Liver (tissue), 8 donors: ENCODE measurements at regions not wholly inside any gene's neighbourhood (a gene's known extent, or its start where the extent isn't known, plus 50 kb on each side); places are given as distances from the start of the nearest gene placed in this dataset.

Experiments used
- DNase-seq: peaks from one replicate; pipeline ENCODE4 v3.0.0-alpha.2; 2017; ENCODE audit warnings: low spot score
- H3K27ac ChIP-seq, 2 donors: one replicate each; pipeline ENCODE4 v1.7.0; 2013; ENCODE audit warnings: inconsistent platforms in 2 of 2, low read length in 2 of 2, control low read depth in 1 of 2, low read depth in 1 of 2, mild to moderate bottlenecking in 1 of 2
- H3K27me3 ChIP-seq, 4 donors: one replicate each; pipeline versions ENCODE4 v1.6.1 to v1.7.0; 2013; ENCODE audit warnings: low read length in 3 of 4, inconsistent platforms in 1 of 4, mild to moderate bottlenecking in 1 of 4, moderate library complexity in 1 of 4; ENCODE audit not compliant: control insufficient read depth in 4 of 4, insufficient read depth in 4 of 4
- H3K36me3 ChIP-seq, 4 donors: one replicate each; pipeline versions ENCODE4 v1.6.1 to v1.7.0; 2013; ENCODE audit warnings: low read length in 3 of 4, mild to moderate bottlenecking in 3 of 4, low read depth in 1 of 4, moderate library complexity in 1 of 4; ENCODE audit not compliant: control insufficient read depth in 4 of 4, insufficient read depth in 3 of 4
- H3K4me1 ChIP-seq, 4 donors: one replicate each; pipeline versions ENCODE4 v1.6.1 to v1.7.0; 2013; ENCODE audit warnings: low read length in 3 of 4, mild to moderate bottlenecking in 3 of 4, moderate library complexity in 1 of 4; ENCODE audit not compliant: control insufficient read depth in 4 of 4, insufficient read depth in 4 of 4
- H3K4me3 ChIP-seq, 3 donors: one replicate each; pipeline versions ENCODE4 v1.6.1 to v1.7.0; 2013; ENCODE audit warnings: low read length in 3 of 3, control low read depth in 1 of 3, low read depth in 1 of 3, mild to moderate bottlenecking in 1 of 3
- H3K9ac ChIP-seq, 2 donors: one replicate each; pipeline ENCODE4 v1.7.0; 2013; ENCODE audit warnings: low read length in 2 of 2, mild to moderate bottlenecking in 2 of 2, moderate library complexity in 2 of 2, control low read depth in 1 of 2, low read depth in 1 of 2
- H3K9me3 ChIP-seq, 4 donors: one replicate each; pipeline versions ENCODE4 v1.6.1 to v1.7.0; 2013; ENCODE audit warnings: low read length in 3 of 4; ENCODE audit not compliant: control insufficient read depth in 4 of 4
- EGR1 ChIP-seq, 2 donors: IDR thresholded peaks; 2 replicates each; pipeline ENCODE4 v1.6.1; 2016 to 2018; ENCODE audit warnings: antibody characterized with exemption in 2 of 2, low read depth in 2 of 2
- FOXA1 ChIP-seq: IDR thresholded peaks from 2 replicates; pipeline ENCODE4 v1.6.1; 2016; ENCODE audit warnings: antibody characterized with exemption
- FOXA2 ChIP-seq: IDR thresholded peaks from 2 replicates; pipeline ENCODE4 v1.6.1; 2016; ENCODE audit warnings: antibody characterized with exemption
- GABPA ChIP-seq, 2 donors: IDR thresholded peaks in 1 of 2; conservative IDR thresholded peaks in 1 of 2; 2 replicates each; pipeline ENCODE4 v1.6.1; 2016; ENCODE audit warnings: antibody characterized with exemption in 2 of 2, mild to moderate bottlenecking in 1 of 2, moderate library complexity in 1 of 2
- HNF4A ChIP-seq, 2 donors: conservative IDR thresholded peaks; 2 replicates each; pipeline ENCODE4 v1.6.1; 2016; ENCODE audit warnings: antibody characterized with exemption in 2 of 2, mild to moderate bottlenecking in 2 of 2
- HNF4G ChIP-seq: IDR thresholded peaks from 2 replicates; pipeline ENCODE4 v1.6.1; 2016; ENCODE audit warnings: antibody characterized with exemption
- JUND ChIP-seq, 2 donors: IDR thresholded peaks; 2 replicates each; pipeline ENCODE4 v1.6.1; 2016; ENCODE audit warnings: antibody characterized with exemption in 2 of 2
- NR2F2 ChIP-seq: IDR thresholded peaks from 2 replicates; pipeline ENCODE4 v1.6.1; 2016; ENCODE audit warnings: antibody characterized with exemption
- RAD21 ChIP-seq, 2 donors: IDR thresholded peaks; 2 replicates each; pipeline ENCODE4 v1.6.1; 2016; ENCODE audit warnings: antibody characterized with exemption in 2 of 2, mild to moderate bottlenecking in 2 of 2
- RXRA ChIP-seq, 2 donors: IDR thresholded peaks; 2 replicates each; pipeline ENCODE4 v1.6.1; 2017 to 2018; ENCODE audit warnings: antibody characterized with exemption in 2 of 2, mild to moderate bottlenecking in 1 of 2
- SP1 ChIP-seq: IDR thresholded peaks from 2 replicates; pipeline ENCODE4 v1.6.1; 2018; ENCODE audit warnings: antibody characterized with exemption, mild to moderate bottlenecking
- TAF1 ChIP-seq: conservative IDR thresholded peaks from 2 replicates; pipeline ENCODE4 v1.6.1; 2016; ENCODE audit warnings: antibody characterized with exemption, mild to moderate bottlenecking
- YY1 ChIP-seq: IDR thresholded peaks from 2 replicates; pipeline ENCODE4 v1.6.1; 2016; ENCODE audit warnings: antibody characterized with exemption, mild to moderate bottlenecking
- WGBS: extraction: QIAGEN DNeasy Blood & Tissue Kit; methylation state at CpG from one replicate; pipeline ENCODE4 v1.1.7; 2013; 5-methylcytosine and 5-hydroxymethylcytosine counted together
- TF ChIP-seq, protein P1 (sequence below): IDR thresholded peaks from 2 replicates; pipeline ENCODE4 v1.6.1; 2016; ENCODE audit warnings: antibody characterized with exemption
- TF ChIP-seq, protein P2 (sequence below): fragments of 150-350 bp; IDR thresholded peaks from 2 replicates; pipeline ENCODE4 v1.5.1; 2017; ENCODE audit warnings: improper control_type of control experiment, low read depth, low read length; ENCODE audit not compliant: missing input control
- TF ChIP-seq, protein P3 (sequence below): IDR thresholded peaks from 2 replicates; pipeline ENCODE4 v1.6.1; 2016; ENCODE audit warnings: antibody characterized with exemption
- TF ChIP-seq, protein P4 (sequence below): IDR thresholded peaks from 2 replicates; pipeline ENCODE4 v1.6.1; 2016; ENCODE audit warnings: antibody characterized with exemption, mild to moderate bottlenecking
- TF ChIP-seq, protein P5 (sequence below): IDR thresholded peaks from 2 replicates; pipeline ENCODE4 v1.6.1; 2016; ENCODE audit warnings: antibody characterized with exemption
- donor health status: healthy.
- donor health status: healthy.
- donor health status: healthy.
- donor health status: healthy.
- donor health status: healthy.

DNA sequence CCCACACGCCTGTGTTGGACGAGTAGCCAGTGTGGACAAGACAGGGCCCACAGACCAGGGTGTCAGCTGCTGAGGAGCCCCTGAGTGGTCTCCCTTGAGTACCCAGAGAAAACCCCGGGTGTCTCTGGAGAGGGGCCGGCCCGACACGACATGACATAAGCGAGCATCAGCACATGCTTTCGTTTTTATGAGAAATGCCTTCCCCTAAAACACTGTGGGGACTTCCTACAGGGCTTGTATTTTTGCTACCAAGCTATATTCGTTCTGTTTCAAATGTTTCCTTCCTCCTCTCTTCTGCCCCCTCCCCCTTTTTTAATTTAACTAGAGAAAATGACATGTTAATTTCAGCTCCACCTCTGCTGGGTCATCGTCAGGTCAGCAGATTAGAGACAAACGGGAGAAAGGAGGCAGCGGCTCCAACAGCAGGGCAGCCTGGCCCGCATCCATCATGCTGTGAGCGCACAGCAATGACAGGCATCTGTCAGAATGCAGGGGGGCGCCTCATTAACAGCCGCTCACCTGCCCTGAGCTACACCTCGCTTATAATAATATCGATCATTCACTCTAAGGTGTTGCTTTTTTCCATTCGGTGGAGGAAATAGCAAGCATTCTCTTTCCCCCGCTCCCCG, 286.2 kb downstream of the ZNF516 start:
- peaks cover 0 to 7% (median 0%) of the 10 kb centered on the region in 4 donors for H3K27me3 ChIP-seq
- 40% methylated on average over 21 of the region's 21 CpGs for WGBS
- H3K9ac ChIP-seq = no peak overlapping the region
- no peaks in the 10 kb centered on the region for H3K9me3 ChIP-seq
- no peak overlapping the region for H3K4me3 ChIP-seq
- no peak for TF ChIP-seq FOXA1
- TF ChIP-seq NR2F2 = no peak
- TF ChIP-seq, protein P1, sequence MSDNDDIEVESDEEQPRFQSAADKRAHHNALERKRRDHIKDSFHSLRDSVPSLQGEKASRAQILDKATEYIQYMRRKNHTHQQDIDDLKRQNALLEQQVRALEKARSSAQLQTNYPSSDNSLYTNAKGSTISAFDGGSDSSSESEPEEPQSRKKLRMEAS = no peak
- TF ChIP-seq HNF4A (conservative IDR thresholded peaks at IDR 0.05) = no peak
- TF ChIP-seq EGR1 (IDR thresholded peaks at IDR 0.05; ENCODE audit: low read depth in 2 of 2) = no peak
- TF ChIP-seq GABPA (IDR thresholded peaks at IDR 0.05 in 1 of 2, conservative IDR thresholded peaks at IDR 0.05 in 1 of 2) = no peak
- TF ChIP-seq, protein P2, sequence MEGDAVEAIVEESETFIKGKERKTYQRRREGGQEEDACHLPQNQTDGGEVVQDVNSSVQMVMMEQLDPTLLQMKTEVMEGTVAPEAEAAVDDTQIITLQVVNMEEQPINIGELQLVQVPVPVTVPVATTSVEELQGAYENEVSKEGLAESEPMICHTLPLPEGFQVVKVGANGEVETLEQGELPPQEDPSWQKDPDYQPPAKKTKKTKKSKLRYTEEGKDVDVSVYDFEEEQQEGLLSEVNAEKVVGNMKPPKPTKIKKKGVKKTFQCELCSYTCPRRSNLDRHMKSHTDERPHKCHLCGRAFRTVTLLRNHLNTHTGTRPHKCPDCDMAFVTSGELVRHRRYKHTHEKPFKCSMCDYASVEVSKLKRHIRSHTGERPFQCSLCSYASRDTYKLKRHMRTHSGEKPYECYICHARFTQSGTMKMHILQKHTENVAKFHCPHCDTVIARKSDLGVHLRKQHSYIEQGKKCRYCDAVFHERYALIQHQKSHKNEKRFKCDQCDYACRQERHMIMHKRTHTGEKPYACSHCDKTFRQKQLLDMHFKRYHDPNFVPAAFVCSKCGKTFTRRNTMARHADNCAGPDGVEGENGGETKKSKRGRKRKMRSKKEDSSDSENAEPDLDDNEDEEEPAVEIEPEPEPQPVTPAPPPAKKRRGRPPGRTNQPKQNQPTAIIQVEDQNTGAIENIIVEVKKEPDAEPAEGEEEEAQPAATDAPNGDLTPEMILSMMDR = no peak
- TF ChIP-seq YY1 = no peak
- no peak for TF ChIP-seq FOXA2
- no peak for TF ChIP-seq HNF4G
- no peak for TF ChIP-seq TAF1
- TF ChIP-seq RXRA (IDR thresholded peaks at IDR 0.05) = no peak
- no peak for TF ChIP-seq JUND (IDR thresholded peaks at IDR 0.05)
- TF ChIP-seq, protein P3, sequence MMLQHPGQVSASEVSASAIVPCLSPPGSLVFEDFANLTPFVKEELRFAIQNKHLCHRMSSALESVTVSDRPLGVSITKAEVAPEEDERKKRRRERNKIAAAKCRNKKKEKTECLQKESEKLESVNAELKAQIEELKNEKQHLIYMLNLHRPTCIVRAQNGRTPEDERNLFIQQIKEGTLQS = no peak
- TF ChIP-seq, protein P4, sequence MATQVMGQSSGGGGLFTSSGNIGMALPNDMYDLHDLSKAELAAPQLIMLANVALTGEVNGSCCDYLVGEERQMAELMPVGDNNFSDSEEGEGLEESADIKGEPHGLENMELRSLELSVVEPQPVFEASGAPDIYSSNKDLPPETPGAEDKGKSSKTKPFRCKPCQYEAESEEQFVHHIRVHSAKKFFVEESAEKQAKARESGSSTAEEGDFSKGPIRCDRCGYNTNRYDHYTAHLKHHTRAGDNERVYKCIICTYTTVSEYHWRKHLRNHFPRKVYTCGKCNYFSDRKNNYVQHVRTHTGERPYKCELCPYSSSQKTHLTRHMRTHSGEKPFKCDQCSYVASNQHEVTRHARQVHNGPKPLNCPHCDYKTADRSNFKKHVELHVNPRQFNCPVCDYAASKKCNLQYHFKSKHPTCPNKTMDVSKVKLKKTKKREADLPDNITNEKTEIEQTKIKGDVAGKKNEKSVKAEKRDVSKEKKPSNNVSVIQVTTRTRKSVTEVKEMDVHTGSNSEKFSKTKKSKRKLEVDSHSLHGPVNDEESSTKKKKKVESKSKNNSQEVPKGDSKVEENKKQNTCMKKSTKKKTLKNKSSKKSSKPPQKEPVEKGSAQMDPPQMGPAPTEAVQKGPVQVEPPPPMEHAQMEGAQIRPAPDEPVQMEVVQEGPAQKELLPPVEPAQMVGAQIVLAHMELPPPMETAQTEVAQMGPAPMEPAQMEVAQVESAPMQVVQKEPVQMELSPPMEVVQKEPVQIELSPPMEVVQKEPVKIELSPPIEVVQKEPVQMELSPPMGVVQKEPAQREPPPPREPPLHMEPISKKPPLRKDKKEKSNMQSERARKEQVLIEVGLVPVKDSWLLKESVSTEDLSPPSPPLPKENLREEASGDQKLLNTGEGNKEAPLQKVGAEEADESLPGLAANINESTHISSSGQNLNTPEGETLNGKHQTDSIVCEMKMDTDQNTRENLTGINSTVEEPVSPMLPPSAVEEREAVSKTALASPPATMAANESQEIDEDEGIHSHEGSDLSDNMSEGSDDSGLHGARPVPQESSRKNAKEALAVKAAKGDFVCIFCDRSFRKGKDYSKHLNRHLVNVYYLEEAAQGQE = no peak
- no peak for TF ChIP-seq SP1
- no peak for TF ChIP-seq RAD21 (IDR thresholded peaks at IDR 0.05)
- TF ChIP-seq, protein P5, sequence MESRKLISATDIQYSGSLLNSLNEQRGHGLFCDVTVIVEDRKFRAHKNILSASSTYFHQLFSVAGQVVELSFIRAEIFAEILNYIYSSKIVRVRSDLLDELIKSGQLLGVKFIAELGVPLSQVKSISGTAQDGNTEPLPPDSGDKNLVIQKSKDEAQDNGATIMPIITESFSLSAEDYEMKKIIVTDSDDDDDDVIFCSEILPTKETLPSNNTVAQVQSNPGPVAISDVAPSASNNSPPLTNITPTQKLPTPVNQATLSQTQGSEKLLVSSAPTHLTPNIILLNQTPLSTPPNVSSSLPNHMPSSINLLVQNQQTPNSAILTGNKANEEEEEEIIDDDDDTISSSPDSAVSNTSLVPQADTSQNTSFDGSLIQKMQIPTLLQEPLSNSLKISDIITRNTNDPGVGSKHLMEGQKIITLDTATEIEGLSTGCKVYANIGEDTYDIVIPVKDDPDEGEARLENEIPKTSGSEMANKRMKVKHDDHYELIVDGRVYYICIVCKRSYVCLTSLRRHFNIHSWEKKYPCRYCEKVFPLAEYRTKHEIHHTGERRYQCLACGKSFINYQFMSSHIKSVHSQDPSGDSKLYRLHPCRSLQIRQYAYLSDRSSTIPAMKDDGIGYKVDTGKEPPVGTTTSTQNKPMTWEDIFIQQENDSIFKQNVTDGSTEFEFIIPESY = no peak
- no peaks in the 10 kb centered on the region for H3K36me3 ChIP-seq
- no peak for DNase-seq
- no peaks in the 10 kb centered on the region for H3K4me1 ChIP-seq
- H3K27ac ChIP-seq = no peak overlapping the region
